ENCODE measurements at regions not wholly inside any gene's neighbourhood (a gene's known extent, or its start where the extent isn't known, plus 50 kb on each side); places are given as distances from the start of the nearest gene placed in this dataset.

DNA sequence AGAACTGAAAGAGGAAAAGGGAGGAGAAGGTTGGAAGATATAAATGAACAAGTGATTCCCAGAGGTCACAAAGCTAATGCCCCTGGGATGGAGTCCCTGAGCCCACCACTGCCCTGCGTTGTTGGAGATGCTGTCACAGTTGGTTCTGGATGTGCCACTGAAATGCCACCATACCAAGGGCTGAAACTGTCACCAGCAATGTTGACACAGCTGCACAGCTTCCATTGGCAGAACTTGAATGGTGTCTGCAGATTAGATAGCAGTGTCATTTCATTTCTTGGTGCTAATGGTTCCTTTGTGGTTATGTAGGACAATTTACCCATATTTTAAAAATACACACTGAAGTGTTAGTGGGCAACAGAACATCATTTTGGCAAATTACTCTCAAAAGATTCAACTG is 120.7 kb downstream of the TBXT start:
- no peak for DNase-seq

DNA sequence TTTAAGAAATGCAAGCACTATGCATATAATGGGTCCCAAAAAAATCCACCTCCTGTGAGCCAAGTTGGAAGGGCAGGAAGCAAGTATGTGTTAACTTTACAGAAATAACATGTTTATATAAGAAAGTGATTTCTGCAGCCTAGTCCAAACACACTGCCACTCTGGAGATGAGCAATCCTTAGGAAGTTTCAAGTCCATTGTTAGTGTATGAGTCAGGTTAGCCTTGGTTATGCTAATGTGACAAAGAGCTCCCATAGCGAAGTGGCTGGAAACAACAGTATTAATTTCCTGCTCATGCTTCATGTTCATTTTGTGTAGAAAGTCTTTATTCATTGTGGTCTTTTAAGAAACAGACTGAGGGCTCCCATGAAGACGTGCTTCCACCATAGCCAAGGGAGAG is 121.4 kb downstream of the TBXT start:
- DNase-seq, result no peak

DNA sequence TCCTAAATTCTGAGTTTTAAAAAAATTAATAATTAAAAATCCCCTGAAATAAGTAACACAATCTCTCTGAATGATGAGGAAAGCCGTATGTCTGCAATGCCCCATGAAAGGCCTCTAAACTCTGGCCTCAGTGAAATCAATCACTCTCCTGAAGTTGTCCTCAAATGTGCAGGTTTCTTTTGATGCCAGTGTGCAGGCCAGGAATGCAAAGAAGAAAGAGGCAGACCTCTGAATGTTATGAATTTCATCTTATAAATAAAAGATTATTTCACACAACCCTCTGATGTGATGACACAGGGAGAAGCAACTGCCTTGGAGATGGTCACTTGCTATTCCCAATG is 121.8 kb downstream of the TBXT start:
- DNase-seq, result no peak

DNA sequence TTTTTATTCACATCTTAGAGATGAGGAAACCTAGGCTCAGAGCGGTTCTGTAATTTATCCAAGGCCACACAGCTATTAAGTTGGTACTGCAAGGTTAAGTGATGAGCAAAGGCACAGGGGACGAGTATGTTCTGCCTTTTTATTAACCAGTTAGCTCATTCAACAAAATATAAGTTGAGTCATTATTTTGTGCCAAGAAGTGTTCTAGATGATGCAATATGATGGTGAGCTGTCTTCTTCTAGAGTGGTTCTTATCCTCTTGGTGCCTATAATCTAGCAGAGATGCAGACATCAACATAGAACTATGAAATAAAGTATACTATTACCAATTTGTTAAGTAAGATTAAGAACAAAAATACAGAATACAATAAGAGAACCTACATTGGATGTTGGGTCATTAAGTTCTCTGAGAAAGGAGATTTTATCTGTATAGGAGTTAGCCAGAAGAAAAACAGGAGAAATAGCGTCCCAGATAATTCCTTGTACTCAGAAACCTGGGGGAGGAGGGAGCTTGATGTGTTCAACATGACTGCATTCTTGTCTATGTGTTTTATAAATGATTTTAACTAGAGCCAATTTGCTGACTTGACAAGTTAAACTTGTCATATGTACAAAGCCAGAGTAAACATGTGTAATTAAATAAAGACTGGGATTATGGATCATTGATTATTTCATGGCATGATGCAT is 122.3 kb downstream of the TBXT start:
- DNase-seq, result no peak

DNA sequence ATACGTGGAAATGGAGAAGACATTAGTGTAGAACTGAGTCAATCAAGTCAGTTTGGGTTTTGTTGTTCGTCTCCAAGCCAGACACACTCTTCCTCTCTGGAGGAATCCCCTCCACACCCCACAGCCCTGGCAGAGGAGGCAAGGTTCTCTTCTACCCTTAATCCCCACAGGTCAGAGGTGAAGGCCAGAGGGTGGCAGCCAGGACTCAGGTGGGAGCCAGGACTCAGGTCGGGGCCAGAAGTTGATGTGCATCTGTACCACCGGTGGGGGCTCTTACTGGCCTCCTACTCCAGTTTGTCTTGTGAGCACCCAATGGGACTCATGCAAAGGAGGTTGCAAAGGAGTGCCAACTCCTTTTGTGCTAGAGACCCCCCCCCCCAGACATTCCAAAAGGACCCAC is 126.4 kb downstream of the TBXT start:
- DNase-seq, result no peak

DNA sequence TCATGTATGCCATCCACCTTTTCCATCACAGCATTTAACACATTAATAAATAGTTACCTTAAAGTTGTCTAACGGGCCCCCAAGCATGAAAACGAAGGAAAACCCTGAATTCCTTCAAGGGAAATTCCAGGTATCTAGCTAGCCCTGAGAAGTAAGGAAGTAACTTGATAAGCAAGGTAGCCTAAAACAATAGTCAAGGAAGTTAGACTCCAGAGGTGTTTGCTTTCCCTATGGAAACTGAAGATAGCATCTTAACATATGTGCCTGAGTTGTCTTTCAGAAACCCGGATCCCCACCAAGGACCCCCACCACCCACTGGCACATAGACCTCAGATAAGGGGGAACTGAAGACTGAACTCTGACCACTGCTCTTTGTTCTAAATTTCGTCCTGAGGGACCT is 127.4 kb downstream of the TBXT start:
- DNase-seq, result no peak

DNA sequence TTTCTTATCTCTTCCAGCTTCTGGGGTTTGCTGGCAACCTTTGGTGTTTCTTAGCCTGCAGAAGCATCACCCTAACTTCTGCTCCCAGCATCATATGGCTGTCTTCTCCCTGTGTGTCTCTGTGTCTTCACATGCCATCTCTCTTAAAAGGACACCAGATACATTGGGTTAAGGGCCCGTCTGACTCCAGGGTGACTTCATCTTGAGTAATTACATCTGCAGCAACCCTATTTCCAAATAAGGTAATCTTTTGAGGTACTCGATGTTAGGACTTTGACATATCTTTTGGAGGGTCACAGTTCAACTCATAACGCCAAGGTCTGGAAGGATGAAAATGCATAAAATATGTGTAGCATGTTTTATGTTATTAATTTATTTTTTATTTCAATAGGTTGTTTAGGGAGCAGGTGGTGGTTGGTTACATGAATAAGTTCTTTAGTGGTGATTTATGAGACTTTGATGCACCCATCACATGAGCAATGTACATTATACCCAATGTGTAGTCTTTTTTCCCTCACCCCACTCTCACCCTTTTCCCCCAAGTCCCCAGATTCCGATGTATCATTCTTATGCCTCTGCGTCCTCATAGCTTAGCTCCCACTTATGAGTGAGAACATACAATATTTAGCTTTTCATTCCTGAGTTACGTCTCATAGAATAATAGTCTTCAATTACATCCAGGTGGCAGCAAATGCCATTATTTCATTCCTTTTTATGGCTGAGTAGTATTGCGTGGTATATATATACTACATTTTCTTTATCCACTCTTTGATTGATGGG is 131.1 kb downstream of the TBXT start:
- no peak for DNase-seq

DNA sequence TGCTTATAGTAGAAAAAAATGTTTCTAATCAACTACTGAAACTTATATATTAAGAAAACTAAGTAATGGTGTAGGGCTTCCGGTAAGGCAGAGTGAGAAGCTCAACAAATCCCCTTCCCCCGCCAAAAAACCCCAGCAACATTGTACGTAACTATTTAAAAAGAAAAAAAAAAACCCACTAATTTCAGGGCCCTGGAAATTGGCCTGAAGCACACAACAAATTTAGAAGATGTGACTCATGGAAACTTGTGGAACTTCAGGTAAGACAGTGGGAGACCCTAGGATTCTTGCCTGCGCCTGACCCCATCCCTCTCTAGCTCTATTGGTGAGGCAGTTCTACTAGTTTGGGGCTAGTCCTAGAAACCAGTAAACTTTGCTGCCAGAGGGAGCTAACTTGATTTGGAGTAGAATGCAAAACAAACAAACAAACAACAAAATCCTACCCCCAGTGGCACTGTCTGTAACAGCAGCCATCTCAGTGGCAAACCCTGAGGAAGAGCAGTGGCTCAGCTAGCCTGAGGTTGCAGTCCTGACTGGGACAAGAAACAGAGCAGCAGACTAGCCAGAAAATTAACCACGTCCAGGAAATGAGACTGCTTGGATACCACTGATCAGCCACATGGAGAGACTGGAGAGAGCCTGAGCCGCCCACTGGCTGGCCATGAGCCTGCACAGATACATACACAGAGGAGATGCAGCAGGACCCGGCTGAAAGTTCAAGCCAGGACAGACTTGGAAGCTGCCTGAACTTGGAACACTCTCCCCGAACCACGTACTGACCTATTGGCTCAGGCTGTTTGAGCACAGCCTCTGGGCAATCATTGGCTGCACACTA is 135.1 kb downstream of the TBXT start:
- no peak for DNase-seq

DNA sequence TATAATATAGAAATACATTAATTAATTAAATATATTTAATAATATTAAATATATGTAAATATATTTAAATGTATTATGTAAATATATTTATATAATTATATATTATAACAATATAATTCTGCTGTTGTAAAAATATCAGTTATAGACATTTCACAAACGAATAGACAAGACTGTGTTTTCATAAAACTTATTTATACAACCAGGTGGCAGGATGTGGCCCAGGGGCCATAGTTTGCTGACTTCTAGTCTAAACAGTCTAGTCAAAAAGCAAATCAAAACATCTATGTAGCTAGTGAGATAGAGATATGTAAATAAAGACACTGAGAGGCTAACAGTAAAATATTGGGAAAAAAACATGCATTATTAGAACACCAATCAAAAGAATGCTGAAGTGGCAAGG is 136.4 kb downstream of the TBXT start:
- DNase-seq, result no peak

DNA sequence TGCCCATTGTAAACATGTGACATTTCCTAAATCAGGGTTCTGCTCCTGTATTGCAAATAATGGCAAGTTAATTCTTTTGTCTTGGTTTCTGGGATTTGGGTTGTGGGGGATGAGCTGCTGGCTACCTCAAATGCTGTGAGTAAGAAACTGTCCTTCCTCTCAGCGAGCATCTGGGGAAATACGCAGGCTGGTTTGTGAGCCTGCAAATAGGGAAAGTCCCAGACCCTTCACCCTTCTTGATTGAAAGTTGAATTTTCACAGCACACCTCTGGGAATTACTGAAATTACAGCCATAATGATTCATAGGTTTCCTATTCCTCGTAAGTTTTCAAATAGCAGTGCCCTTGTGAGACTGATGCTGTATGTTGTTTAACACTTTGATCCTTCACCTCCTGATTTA is 138.1 kb downstream of the TBXT start:
- no peak for DNase-seq

DNA sequence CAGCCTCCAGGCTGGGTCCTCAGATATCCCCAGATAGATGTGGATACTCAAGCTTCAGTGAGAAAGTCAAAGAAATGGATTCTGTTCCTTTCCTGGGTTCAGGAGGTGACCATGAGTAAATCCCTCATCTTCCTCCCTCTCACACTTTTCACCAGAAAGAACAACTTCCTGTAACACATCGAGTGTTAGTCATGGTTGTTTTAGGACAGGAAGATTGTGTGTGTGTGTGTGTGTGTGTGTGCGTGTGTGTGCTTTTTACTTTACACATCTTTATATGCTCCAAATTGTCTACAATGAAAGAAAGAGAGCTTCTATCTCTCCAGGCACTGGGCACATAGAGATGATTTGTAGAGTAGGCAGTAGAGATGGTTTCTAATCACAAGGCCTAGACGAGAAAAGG is 139.9 kb downstream of the TBXT start:
- DNase-seq, result no peak

DNA sequence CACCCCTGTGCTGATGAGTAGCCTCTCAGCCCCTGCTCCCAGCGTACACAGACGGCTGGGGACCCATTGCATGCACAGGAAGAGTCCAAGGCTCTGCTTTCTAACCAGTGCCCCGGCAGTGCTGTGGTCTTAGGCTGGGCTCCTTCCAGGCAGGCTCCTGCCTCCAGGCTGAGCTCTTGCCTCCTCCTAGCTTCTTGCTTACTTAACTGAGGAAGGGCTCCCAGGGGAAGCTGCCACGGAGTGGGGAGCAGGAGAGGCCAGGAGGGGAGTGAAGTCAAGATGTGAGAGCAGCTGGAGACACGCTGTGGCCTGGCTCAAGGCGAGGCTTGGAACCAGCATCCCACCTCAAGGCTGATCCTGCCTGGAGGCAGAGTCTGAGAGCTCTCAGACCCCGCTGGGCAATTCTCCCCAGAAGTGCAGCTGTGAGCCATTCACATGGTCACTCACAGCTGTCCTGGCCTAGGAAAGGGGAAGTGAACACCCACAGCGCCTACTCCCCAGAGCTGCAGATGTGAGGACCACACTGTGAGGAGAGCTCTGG is 141.0 kb downstream of the TBXT start:
- DNase-seq, result no peak

DNA sequence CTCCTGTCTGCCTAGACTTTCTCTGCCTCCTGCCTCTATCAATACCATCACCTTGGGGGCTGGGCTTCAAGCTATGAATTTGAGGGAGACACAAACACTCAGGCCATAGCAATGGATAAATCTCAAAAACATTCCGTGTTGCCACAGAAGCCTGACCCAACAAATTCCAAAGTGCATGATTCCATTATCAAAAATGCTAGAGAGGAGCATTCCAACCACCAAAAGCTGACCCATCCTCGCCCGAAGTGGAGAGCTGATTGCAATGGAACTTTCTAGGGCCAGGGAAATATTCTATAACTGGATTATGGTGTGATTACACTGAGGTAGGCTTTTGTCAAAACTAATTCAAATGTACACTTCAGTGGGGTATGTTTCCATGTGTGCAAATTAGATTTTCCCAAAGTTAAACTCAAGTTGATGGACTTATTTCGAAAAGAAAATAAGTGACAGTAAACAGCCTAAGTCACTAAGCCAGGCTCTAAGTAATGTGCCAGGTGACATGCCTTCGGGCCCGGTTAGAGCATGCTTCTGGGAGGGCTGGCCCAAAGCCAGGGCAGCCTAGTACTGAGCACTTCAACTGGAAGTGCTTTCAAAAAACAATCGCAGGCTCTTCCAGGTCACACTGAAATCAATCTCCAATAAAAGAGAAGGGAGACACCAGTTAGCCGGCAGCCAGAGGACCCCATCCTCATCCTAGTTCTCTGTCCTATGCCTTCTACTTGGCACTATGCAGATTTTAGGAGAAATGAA is 142.3 kb downstream of the TBXT start:
- no peak for DNase-seq

DNA sequence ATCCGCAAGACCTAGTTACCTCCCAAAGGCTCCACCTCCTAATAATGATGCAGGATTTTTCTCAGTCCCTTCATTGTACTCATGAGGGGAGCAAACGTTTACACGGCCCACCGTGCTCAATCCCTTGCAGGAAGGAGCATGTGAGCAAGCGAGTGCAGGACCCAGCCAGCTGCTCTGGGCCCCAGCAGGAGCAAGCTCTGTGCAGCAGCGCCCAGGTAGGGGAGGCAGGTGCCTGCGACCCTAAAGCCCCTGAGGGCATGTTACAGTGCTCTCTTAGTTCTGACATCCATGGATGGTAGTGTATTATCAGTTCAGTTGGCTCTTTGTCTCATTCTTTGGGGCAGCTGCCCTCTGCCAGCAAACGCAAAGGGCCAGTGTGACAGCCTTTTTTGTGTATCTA is 143.4 kb downstream of the TBXT start:
- DNase-seq, result no peak

DNA sequence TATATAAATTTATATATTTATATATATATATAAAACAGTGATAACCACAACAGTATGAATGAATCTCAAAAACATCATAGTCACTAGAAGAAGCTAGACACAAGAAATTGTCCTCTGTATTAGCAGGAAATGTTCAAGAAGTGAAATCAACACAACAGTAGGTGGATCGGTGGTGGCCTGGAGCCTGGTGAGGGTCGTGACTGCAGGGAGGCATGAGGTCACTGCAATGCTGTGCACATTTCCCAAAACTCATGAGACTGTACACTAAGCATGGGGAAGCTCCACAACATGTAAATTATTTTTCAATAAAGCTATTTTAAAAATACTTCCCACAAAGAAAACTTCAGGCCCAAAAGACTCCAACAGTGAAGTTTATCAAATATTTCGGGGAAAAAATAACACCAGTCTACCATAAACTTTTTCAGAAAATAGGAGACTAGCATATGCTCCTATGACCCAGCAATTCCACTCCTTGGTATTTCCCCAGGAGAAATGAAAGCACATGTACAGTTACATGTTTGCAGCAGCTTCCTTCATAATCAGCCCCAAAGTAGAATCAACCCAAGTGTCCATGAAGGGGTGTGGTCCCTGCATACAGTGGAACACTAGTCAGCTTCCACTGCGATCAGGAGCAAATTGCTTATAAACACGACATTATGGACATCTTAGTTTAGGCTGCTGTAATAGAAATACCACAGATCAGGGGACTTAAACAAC is 144.2 kb downstream of the TBXT start:
- no peak for DNase-seq

DNA sequence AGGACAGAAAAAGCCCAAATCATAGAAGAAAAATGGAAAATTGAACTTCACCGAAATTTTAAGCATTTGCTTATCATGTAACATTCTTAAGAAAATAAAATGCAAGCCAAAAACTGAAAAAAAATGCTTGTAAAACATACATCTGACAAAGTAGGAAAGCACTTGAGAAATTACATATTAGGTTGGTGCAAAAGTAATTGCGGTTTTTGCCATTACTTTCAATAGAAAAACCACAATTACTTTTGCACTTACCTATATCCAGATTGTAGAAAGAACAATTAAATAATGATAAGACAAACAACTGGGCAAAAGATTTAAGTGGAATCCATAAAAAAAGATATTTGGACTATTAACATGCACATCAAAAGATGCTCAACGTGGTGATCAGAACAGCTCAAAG is 146.2 kb downstream of the TBXT start:
- DNase-seq, result no peak

DNA sequence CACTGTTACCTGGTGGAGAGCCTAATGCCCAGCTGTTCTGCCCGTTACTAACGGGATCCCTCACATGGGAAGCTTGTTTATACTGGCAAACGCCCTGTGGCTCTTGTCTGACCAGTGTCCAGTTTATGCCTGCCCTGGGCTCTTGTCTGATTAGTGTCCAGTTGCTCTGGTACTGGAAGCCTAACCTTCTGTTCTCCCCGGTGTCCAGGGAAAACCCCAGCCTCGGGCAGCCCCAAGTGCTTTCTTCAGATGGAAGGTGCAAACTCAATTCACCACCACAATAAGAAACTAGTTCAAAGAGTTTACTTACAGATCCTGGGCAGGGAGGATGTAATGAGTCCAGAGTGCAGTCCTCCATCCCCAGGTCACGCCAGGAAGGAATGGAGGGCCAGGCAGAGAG is 148.4 kb downstream of the TBXT start:
- DNase-seq, result no peak

DNA sequence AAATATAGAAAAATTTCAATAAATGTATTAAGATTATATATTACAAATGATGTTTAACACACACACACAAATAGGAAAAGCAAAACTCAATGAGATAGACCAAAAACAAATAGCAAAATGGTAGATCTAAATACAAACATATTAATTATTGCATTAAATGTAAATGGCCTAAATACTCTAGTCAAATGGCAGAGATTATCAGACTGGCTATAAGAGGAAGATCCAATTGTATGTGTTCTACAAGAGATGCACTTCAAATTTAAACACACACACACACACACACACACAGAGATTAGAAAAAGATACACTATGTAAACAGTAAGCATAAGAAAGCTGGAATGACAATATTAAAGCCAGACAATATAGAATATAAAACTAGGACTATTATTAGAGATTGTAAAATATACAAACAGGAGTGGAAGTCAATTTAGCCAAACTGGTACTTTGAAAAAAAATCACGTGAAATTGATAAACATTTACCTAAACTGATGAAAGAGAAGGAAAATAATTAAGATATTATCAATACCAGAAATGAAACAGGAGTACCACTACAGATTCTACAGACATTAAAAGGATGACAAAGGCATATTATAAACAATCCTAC is 150.5 kb downstream of the TBXT start:
- no peak for DNase-seq

DNA sequence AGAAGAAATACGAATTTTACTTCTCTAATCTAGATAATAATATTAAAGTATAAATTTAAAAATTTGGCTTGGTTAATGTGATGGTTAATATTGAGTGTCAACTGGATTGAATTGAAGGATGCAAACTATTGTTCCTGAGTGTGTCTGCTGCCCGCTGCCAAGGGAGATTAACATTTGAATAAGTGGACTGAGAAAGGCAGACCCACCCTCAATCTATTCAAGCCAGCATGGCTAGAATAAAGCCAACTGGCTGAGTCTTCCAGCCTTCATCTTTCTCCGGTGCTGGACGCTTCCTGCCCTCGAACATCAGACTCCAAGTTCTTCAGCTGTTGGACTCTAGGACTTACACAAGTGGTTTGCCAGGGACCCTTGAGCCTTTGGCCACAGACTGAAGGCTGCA is 152.7 kb downstream of the TBXT start:
- no peak for DNase-seq

DNA sequence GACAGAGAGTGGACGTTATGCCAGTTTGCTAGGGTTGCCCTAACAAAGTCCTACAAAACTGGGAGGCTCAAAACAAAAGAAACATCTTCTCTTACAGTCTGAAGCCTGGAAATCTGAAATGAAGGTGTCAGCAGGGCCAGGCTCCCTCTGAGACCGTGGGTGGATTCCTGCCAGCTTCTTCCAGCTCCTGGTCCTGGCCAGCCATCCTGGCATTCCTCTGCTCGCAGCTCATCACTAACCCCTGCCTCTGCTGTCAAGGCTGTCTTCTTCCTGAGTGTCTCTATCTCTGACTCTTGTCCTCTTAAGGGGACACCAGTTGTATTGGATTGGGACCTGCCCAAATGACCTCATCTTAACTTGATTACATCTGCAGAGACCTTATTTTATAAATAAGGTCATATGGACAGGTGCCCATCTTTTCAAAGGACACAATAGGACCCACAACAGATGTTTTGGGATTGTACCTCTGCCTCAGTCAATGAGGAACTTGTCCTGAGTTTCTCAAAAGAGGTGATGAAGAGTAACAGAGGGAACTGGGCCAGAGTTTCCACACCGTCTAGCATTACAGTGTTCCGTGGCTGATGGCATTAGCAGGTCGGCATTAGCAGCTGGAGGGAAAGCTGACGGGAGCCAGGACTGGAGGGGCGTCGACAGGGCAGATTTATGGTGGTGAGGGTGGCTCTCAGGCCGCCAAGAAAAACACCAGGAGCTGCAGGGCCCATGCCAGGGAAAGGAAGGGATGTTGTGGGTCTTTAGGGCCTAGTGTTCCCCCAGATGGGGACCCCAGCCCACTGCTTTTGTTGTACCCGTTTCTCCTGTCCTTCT is 157.3 kb downstream of the TBXT start:
- DNase-seq, result no peak

Data from NCI-H2029 (cell line).